BJ (cell line): ENCODE measurements at regions not wholly inside any gene's neighbourhood (a gene's known extent, or its start where the extent isn't known, plus 50 kb on each side); places are given as distances from the start of the nearest gene placed in this dataset.

Source experiments
- CTCF ChIA-PET: fragments of 350-600 bp; formaldehyde crosslinking; extraction: SDS; loops from one replicate; lab custom pipeline; 2021; ENCODE audit warnings: antibody characterized with exemption, inconsistent platforms; lab: Yijun Ruan, JAX
- POLR2A ChIA-PET: fragments of 300-600 bp; sonication (Branson Sonifier 250); formaldehyde crosslinking; extraction: SDS; loops from one replicate; lab custom pipeline; 2021; ENCODE audit warnings: antibody characterized with exemption; lab: Charles Lee
- DNase-seq: peaks from one replicate; pipeline ENCODE4 v3.0.0-alpha.2; 2011; ENCODE audit warnings: low read depth
- H3K27me3 ChIP-seq: 2 replicates; pipeline ENCODE4 v1.6.0; 2011; ENCODE audit warnings: low read length; ENCODE audit not compliant: control insufficient read depth, insufficient read depth
- H3K36me3 ChIP-seq: 2 replicates; pipeline ENCODE4 v1.5.1; 2011; ENCODE audit warnings: low read length; ENCODE audit not compliant: control insufficient read depth, insufficient read depth
- H3K4me3 ChIP-seq: 2 replicates; pipeline ENCODE4 v1.5.1; 2011; ENCODE audit warnings: low read depth, mild to moderate bottlenecking, control low read depth, low read length
- TF ChIP-seq, protein P1 (sequence below): IDR thresholded peaks from 2 replicates; pipeline ENCODE4 v1.5.1; 2011; ENCODE audit warnings: low read depth, mild to moderate bottlenecking, control low read depth, inconsistent platforms, low read length, moderate library complexity; ENCODE audit not compliant: insufficient read depth

DNA sequence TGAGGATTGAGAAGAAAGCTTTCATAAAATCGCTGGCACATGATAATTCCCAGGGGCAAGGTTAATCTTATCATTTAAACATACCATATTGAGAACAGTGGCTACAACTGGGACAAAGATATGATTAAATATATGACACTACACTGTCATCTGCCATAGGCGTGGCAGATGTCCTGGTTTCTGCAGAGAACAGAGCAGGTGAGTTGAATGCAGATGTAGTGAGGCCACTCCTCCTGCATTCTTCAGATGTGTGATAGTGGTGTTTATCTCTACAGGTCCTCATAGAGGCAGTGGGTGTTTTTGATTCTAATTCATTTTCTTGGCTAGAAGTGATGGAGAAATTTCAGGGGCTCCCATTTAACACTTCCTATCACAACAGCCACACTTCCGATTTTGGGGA lies 237.0 kb upstream of the CDH9 start:
- no peaks in the 10 kb centered on the region for H3K27me3 ChIP-seq
- TF ChIP-seq, protein P1, sequence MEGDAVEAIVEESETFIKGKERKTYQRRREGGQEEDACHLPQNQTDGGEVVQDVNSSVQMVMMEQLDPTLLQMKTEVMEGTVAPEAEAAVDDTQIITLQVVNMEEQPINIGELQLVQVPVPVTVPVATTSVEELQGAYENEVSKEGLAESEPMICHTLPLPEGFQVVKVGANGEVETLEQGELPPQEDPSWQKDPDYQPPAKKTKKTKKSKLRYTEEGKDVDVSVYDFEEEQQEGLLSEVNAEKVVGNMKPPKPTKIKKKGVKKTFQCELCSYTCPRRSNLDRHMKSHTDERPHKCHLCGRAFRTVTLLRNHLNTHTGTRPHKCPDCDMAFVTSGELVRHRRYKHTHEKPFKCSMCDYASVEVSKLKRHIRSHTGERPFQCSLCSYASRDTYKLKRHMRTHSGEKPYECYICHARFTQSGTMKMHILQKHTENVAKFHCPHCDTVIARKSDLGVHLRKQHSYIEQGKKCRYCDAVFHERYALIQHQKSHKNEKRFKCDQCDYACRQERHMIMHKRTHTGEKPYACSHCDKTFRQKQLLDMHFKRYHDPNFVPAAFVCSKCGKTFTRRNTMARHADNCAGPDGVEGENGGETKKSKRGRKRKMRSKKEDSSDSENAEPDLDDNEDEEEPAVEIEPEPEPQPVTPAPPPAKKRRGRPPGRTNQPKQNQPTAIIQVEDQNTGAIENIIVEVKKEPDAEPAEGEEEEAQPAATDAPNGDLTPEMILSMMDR = no peak
- POLR2A ChIA-PET = no interaction called here
- H3K4me3 ChIP-seq = no peak overlapping the region
- no peaks in the 10 kb centered on the region for H3K36me3 ChIP-seq
- CTCF ChIA-PET = no interaction called here
- DNase-seq = no peak

DNA sequence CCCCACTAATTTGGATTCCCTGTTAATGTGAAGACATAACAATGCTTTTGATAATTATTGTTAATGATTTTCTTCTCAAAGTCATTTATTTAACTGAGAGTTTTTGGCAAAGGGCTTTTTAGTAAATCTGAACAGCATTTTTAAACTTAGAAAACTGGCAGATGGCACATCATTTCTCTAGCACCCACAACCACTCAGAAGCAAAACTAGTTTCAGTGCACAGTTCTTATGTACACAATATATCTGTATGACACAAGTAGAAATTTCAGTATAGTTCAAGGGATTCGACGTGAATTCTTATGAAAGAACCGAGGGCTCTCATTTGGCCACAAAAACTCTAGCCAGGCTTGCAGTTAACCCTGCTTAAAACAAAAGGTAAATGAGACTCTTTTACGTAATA lies 231.4 kb upstream of the CDH9 start:
- CTCF ChIA-PET = no interaction called here
- POLR2A ChIA-PET = no interaction called here
- Histone ChIP-seq H3K27me3 (no peaks in the 10 kb centered on the region), H3K36me3 (no peaks in the 10 kb centered on the region), H3K4me3 (no peak overlapping the region)
- DNase-seq = no peak
- TF ChIP-seq, protein P1 = no peak

DNA sequence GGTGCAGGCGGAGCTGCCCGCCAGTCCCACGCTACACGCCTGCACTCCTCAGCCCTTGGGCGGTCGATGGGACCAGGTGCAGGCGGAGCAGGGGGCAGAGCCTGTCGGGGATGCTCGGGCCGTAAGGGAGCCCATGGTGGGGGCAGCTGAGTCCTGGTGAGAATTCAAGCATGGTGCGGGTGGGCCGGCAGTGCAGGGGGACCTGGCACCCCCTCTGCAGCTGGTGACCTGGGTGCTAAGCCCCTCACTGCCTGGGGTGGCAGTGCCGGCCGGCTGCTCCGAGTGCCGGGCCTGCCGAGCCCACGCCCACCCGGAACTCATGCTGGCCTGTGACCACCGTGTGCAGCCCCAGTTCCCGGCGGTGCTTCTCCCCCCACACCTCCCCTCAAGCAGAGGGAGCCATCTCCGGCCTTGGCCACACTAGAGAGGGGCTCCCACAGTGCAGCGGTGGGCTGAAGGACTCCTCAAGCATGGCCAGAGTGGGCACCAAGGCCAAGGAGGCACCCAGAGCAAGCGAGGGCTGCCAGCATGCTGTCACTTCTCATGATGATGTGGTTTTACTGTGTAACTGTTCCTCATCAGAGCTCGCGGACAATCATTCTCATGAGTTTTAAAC lies 228.9 kb upstream of the CDH9 start:
- Histone ChIP-seq H3K27me3 (no peaks in the 10 kb centered on the region), H3K4me3 (no peak overlapping the region), H3K36me3 (no peaks in the 10 kb centered on the region)
- DNase-seq = no peak
- POLR2A ChIA-PET = no interaction called here
- CTCF ChIA-PET = no interaction called here
- TF ChIP-seq, protein P1 = no peak

DNA sequence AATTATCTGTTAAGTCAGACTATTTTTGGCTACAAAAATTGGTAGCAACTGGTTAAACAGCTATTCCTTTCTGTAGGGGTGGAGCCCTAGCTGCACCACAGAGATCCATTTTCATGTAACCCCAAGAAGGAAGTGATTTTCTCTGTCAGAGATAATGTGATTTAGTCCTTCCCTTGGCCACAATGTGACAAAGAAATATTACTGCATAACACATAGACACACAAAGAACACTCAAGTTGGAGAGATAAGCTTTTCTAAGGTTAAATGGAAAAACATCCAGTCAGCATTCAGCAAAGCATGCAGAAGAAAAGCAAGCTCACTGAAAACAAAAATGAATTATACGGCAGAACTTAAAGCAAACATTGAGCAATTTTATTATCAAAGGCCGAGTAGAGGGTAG lies 227.8 kb upstream of the CDH9 start:
- POLR2A ChIA-PET = no interaction called here
- TF ChIP-seq, protein P1 = no peak
- DNase-seq = no peak
- H3K36me3 ChIP-seq = no peaks in the 10 kb centered on the region
- H3K27me3 ChIP-seq = no peaks in the 10 kb centered on the region
- CTCF ChIA-PET = no interaction called here
- H3K4me3 ChIP-seq = no peak overlapping the region

DNA sequence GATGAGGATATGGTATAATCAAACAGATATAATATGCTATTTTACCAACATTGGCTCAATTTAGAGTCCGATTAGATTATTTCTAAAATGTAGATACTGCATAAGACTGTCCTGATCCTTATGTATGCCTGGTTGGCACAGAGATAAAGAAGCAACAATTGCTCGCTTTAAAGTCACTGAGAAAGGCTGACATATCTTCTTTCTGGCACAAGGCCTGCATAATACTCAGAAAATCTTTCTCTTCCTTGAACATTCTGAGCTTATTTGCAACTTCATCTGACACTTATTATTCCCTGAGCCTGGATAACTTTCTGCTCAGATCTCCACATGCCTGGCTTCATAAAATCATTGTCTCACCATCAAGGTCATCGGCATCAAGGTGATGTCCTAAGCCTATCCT lies 219.3 kb upstream of the CDH9 start:
- no peak for DNase-seq
- Histone ChIP-seq H3K27me3 (no peaks in the 10 kb centered on the region), H3K36me3 (no peaks in the 10 kb centered on the region), H3K4me3 (no peak overlapping the region)
- CTCF ChIA-PET = no interaction called here
- POLR2A ChIA-PET = no interaction called here
- TF ChIP-seq, protein P1 = no peak
